ENCODE measurements at regions not wholly inside any gene's neighbourhood (a gene's known extent, or its start where the extent isn't known, plus 50 kb on each side); places are given as distances from the start of the nearest gene placed in this dataset.
"Not testable (repeated sequence)": the region's sequence is repeated elsewhere in the genome, so short reads cannot be mapped to it uniquely, and the experiment has no call there.

- H3K27ac ChIP-seq (ENCODE audit: low read length); H3K36me3 ChIP-seq (ENCODE audit: control insufficient read depth, low read depth, low read length); H3K4me3 ChIP-seq (ENCODE audit: low read length); H3K9ac ChIP-seq (ENCODE audit: low read length); H3K4me1 ChIP-seq (ENCODE audit: control insufficient read depth, low read depth, low read length); H3K9me3 ChIP-seq (ENCODE audit: control insufficient read depth, low read depth, low read length): not testable (repeated sequence)
- H3K27me3 ChIP-seq (ENCODE audit: control insufficient read depth, insufficient read depth, low read length): peaks cover 15% of the 10 kb centered on the region
Observed at GRCh38 chr7:32205298-32205824, 135.2 kb upstream of the PDE1C start.

- H3K4me3 ChIP-seq (ENCODE audit: low read length): no peak overlapping the region
- H3K4me1 ChIP-seq (ENCODE audit: control insufficient read depth, low read depth, low read length): no peaks in the 10 kb centered on the region
- H3K27ac ChIP-seq (ENCODE audit: low read length): no peak overlapping the region
- H3K27me3 ChIP-seq (ENCODE audit: control insufficient read depth, insufficient read depth, low read length): peaks cover 15% of the 10 kb centered on the region
- H3K36me3 ChIP-seq (ENCODE audit: control insufficient read depth, low read depth, low read length): no peaks in the 10 kb centered on the region
- no peak overlapping the region for H3K9ac ChIP-seq (ENCODE audit: low read length)
- no peaks in the 10 kb centered on the region for H3K9me3 ChIP-seq (ENCODE audit: control insufficient read depth, low read depth, low read length)
Observed at GRCh38 chr7:32204361-32205018, 134.3 kb upstream of the PDE1C start.

GRCh38 chr7:32200646-32201045, 130.4 kb upstream of the PDE1C start:
- Histone ChIP-seq H3K4me1 (ENCODE audit: control insufficient read depth, low read depth, low read length) (no peaks in the 10 kb centered on the region), H3K36me3 (ENCODE audit: control insufficient read depth, low read depth, low read length) (no peaks in the 10 kb centered on the region), H3K27me3 (ENCODE audit: control insufficient read depth, insufficient read depth, low read length) (no peaks in the 10 kb centered on the region), H3K27ac (ENCODE audit: low read length) (no peak overlapping the region), H3K4me3 (ENCODE audit: low read length) (no peak overlapping the region), H3K9ac (ENCODE audit: low read length) (no peak overlapping the region), H3K9me3 (ENCODE audit: control insufficient read depth, low read depth, low read length) (no peaks in the 10 kb centered on the region)

GRCh38 chr7:32194537-32194936, 124.3 kb upstream of the PDE1C start:
- Histone ChIP-seq H3K27me3 (ENCODE audit: control insufficient read depth, insufficient read depth, low read length) (no peaks in the 10 kb centered on the region), H3K9me3 (ENCODE audit: control insufficient read depth, low read depth, low read length) (no peaks in the 10 kb centered on the region), H3K4me1 (ENCODE audit: control insufficient read depth, low read depth, low read length) (no peaks in the 10 kb centered on the region), H3K27ac (ENCODE audit: low read length) (no peak overlapping the region), H3K9ac (ENCODE audit: low read length) (no peak overlapping the region), H3K36me3 (ENCODE audit: control insufficient read depth, low read depth, low read length) (no peaks in the 10 kb centered on the region), H3K4me3 (ENCODE audit: low read length) (no peak overlapping the region)

- H3K9ac ChIP-seq (ENCODE audit: low read length): no peak overlapping the region
- H3K27me3 ChIP-seq (ENCODE audit: control insufficient read depth, insufficient read depth, low read length): no peaks in the 10 kb centered on the region
- no peak overlapping the region for H3K27ac ChIP-seq (ENCODE audit: low read length)
- no peaks in the 10 kb centered on the region for H3K4me1 ChIP-seq (ENCODE audit: control insufficient read depth, low read depth, low read length)
- no peak overlapping the region for H3K4me3 ChIP-seq (ENCODE audit: low read length)
- no peaks in the 10 kb centered on the region for H3K9me3 ChIP-seq (ENCODE audit: control insufficient read depth, low read depth, low read length)
- no peaks in the 10 kb centered on the region for H3K36me3 ChIP-seq (ENCODE audit: control insufficient read depth, low read depth, low read length)
Observed at GRCh38 chr7:32191305-32191704, 121.1 kb upstream of the PDE1C start.

GRCh38 chr7:32179567-32179966, 109.4 kb upstream of the PDE1C start:
- no peaks in the 10 kb centered on the region for H3K4me1 ChIP-seq (ENCODE audit: control insufficient read depth, low read depth, low read length)
- no peak overlapping the region for H3K27ac ChIP-seq (ENCODE audit: low read length)
- no peaks in the 10 kb centered on the region for H3K27me3 ChIP-seq (ENCODE audit: control insufficient read depth, insufficient read depth, low read length)
- no peak overlapping the region for H3K4me3 ChIP-seq (ENCODE audit: low read length)
- no peak overlapping the region for H3K9ac ChIP-seq (ENCODE audit: low read length)
- no peaks in the 10 kb centered on the region for H3K9me3 ChIP-seq (ENCODE audit: control insufficient read depth, low read depth, low read length)
- H3K36me3 ChIP-seq (ENCODE audit: control insufficient read depth, low read depth, low read length): no peaks in the 10 kb centered on the region

GRCh38 chr7:32178677-32179366, 108.6 kb upstream of the PDE1C start:
- Histone ChIP-seq H3K27me3 (ENCODE audit: control insufficient read depth, insufficient read depth, low read length) (no peaks in the 10 kb centered on the region), H3K36me3 (ENCODE audit: control insufficient read depth, low read depth, low read length) (no peaks in the 10 kb centered on the region), H3K27ac (ENCODE audit: low read length) (no peak overlapping the region), H3K4me1 (ENCODE audit: control insufficient read depth, low read depth, low read length) (no peaks in the 10 kb centered on the region), H3K9me3 (ENCODE audit: control insufficient read depth, low read depth, low read length) (no peaks in the 10 kb centered on the region), H3K9ac (ENCODE audit: low read length) (no peak overlapping the region), H3K4me3 (ENCODE audit: low read length) (no peak overlapping the region)

- Histone ChIP-seq H3K4me3 (ENCODE audit: low read length) (no peak overlapping the region), H3K9me3 (ENCODE audit: control insufficient read depth, low read depth, low read length) (no peaks in the 10 kb centered on the region), H3K36me3 (ENCODE audit: control insufficient read depth, low read depth, low read length) (no peaks in the 10 kb centered on the region), H3K27ac (ENCODE audit: low read length) (no peak overlapping the region), H3K27me3 (ENCODE audit: control insufficient read depth, insufficient read depth, low read length) (no peaks in the 10 kb centered on the region), H3K4me1 (ENCODE audit: control insufficient read depth, low read depth, low read length) (no peaks in the 10 kb centered on the region), H3K9ac (ENCODE audit: low read length) (no peak overlapping the region)
Observed at GRCh38 chr7:32177232-32177631, 107.0 kb upstream of the PDE1C start.

- no peak overlapping the region for H3K4me3 ChIP-seq (ENCODE audit: low read length)
- no peak overlapping the region for H3K27ac ChIP-seq (ENCODE audit: low read length)
- no peak overlapping the region for H3K9ac ChIP-seq (ENCODE audit: low read length)
- no peaks in the 10 kb centered on the region for H3K27me3 ChIP-seq (ENCODE audit: control insufficient read depth, insufficient read depth, low read length)
- no peaks in the 10 kb centered on the region for H3K4me1 ChIP-seq (ENCODE audit: control insufficient read depth, low read depth, low read length)
- no peaks in the 10 kb centered on the region for H3K36me3 ChIP-seq (ENCODE audit: control insufficient read depth, low read depth, low read length)
- no peaks in the 10 kb centered on the region for H3K9me3 ChIP-seq (ENCODE audit: control insufficient read depth, low read depth, low read length)
Observed at GRCh38 chr7:32175099-32175498, 104.9 kb upstream of the PDE1C start.

- Histone ChIP-seq H3K27ac (ENCODE audit: low read length) (no peak overlapping the region), H3K27me3 (ENCODE audit: control insufficient read depth, insufficient read depth, low read length) (no peaks in the 10 kb centered on the region), H3K4me1 (ENCODE audit: control insufficient read depth, low read depth, low read length) (no peaks in the 10 kb centered on the region), H3K36me3 (ENCODE audit: control insufficient read depth, low read depth, low read length) (no peaks in the 10 kb centered on the region), H3K4me3 (ENCODE audit: low read length) (no peak overlapping the region), H3K9ac (ENCODE audit: low read length) (no peak overlapping the region), H3K9me3 (ENCODE audit: control insufficient read depth, low read depth, low read length) (no peaks in the 10 kb centered on the region)
Observed at GRCh38 chr7:32171248-32171647, 101.0 kb upstream of the PDE1C start.

- Histone ChIP-seq H3K9ac (ENCODE audit: low read length) (no peak overlapping the region), H3K27me3 (ENCODE audit: control insufficient read depth, insufficient read depth, low read length) (no peaks in the 10 kb centered on the region), H3K4me1 (ENCODE audit: control insufficient read depth, low read depth, low read length) (no peaks in the 10 kb centered on the region), H3K9me3 (ENCODE audit: control insufficient read depth, low read depth, low read length) (no peaks in the 10 kb centered on the region), H3K27ac (ENCODE audit: low read length) (no peak overlapping the region), H3K4me3 (ENCODE audit: low read length) (no peak overlapping the region), H3K36me3 (ENCODE audit: control insufficient read depth, low read depth, low read length) (no peaks in the 10 kb centered on the region)
Observed at GRCh38 chr7:32170838-32171237, 100.6 kb upstream of the PDE1C start.

- H3K4me1 ChIP-seq (ENCODE audit: control insufficient read depth, low read depth, low read length): no peaks in the 10 kb centered on the region
- H3K9ac ChIP-seq (ENCODE audit: low read length): no peak overlapping the region
- H3K9me3 ChIP-seq (ENCODE audit: control insufficient read depth, low read depth, low read length): no peaks in the 10 kb centered on the region
- H3K36me3 ChIP-seq (ENCODE audit: control insufficient read depth, low read depth, low read length): no peaks in the 10 kb centered on the region
- no peak overlapping the region for H3K27ac ChIP-seq (ENCODE audit: low read length)
- H3K27me3 ChIP-seq (ENCODE audit: control insufficient read depth, insufficient read depth, low read length): no peaks in the 10 kb centered on the region
- no peak overlapping the region for H3K4me3 ChIP-seq (ENCODE audit: low read length)
Observed at GRCh38 chr7:32169228-32169627, 99.0 kb upstream of the PDE1C start.
